ENCODE measurements at regions not wholly inside any gene's neighbourhood (a gene's known extent, or its start where the extent isn't known, plus 50 kb on each side); places are given as distances from the start of the nearest gene placed in this dataset.

DNA sequence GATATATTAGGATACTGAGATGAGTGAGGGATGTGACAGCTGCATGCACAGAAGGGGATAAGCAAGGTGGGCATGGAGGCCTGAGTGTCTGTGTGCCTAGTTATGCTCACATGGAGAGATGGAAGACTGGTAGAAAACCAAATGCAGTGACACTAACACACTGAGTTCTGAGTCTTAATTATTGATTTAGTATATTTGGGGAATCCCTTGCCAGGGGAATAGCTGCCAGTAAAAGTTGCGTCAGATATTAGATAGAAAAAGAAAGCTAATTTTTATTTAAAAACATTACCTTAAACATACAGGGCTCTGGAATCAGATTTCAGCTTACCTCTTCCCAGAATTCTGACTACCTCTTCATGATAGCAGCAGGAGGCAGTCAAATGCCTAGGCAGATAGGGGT is 620.5 kb downstream of the METTL15 start:
- no peak for TF ChIP-seq EZH2 (IDR thresholded peaks at IDR 0.05; ENCODE audit: insufficient read depth, poor library complexity, severe bottlenecking)
- no peak for TF ChIP-seq EZH2phosphoT487 (IDR thresholded peaks at IDR 0.05; ENCODE audit: insufficient read depth, low read depth)
